Body of pancreas (tissue), 4 donors: ENCODE measurements at regions not wholly inside any gene's neighbourhood (a gene's known extent, or its start where the extent isn't known, plus 50 kb on each side); places are given as distances from the start of the nearest gene placed in this dataset.

Experiments used
- ATAC-seq: fragments of 150-250 bp; one replicate; pipeline ENCODE4 v1.9.1; 2016
- DNase-seq, 4 donors: peaks; one replicate each; pipeline ENCODE4 v3.0.0-alpha.2; 2019
- H3K27ac ChIP-seq, 4 donors: fragments of 200-600 bp; sonication (generic); 1 replicate in 3 of 4; 2 replicates in 1 of 4; pipeline versions ENCODE4 v1.5.1 to v1.6.1; 2016 to 2019; ENCODE audit warnings: mild to moderate bottlenecking in 1 of 4, mixed read lengths in 1 of 4, moderate library complexity in 1 of 4
- H3K27me3 ChIP-seq, 2 donors: fragments of 200-600 bp; sonication (generic); one replicate each; pipeline ENCODE4 v1.6.0; 2016; ENCODE audit warnings: mild to moderate bottlenecking in 1 of 2
- H3K36me3 ChIP-seq, 2 donors: fragments of 200-600 bp; sonication (generic); replicated peaks in 1 of 2; 2 replicates each; pipeline ENCODE4 v1.5.1; 2016; ENCODE audit warnings: low read depth in 2 of 2; ENCODE audit not compliant: insufficient read depth in 1 of 2
- H3K4me1 ChIP-seq: fragments of 200-600 bp; sonication (generic); one replicate; pipeline ENCODE4 v1.6.0; 2016
- H3K4me3 ChIP-seq, 2 donors: fragments of 200-600 bp; sonication (generic); 1 replicate in 1 of 2; 2 replicates in 1 of 2; pipeline ENCODE4 v1.5.1; 2016 to 2019
- H3K9me3 ChIP-seq, 3 donors: fragments of 200-600 bp; sonication (generic); 1 replicate in 2 of 3; 2 replicates in 1 of 3; pipeline ENCODE4 v1.5.1; 2016
- POLR2A ChIP-seq, 3 donors: fragments of 450-650 bp; IDR thresholded peaks; one replicate each; pipeline ENCODE4 v1.6.1; 2016; ENCODE audit warnings: antibody characterized with exemption in 3 of 3, mild to moderate bottlenecking in 2 of 3
- WGBS, 2 donors: methylation state at CpG; one replicate each; pipeline ENCODE4 v1.1.5; 2017; 5-methylcytosine and 5-hydroxymethylcytosine counted together
- intact Hi-C: fragments of 100-400 bp; cut with DNase I; formaldehyde crosslinking; loops from one replicate; pipeline ENCODE4 v1.15.1; 2023
- TF ChIP-seq, protein P1 (sequence below), 7 experiments: fragments of 450-650 bp in 4 of 7; fragments of 200-600 bp in 3 of 7; sonication (generic) in 3 of 7; IDR thresholded peaks; one replicate each; pipeline ENCODE4 v1.5.1; 2016 to 2019; ENCODE audit warnings: antibody characterized with exemption in 7 of 7

GRCh38 chr12:24266982-24267381 is 317.5 kb upstream of the SOX5 start:
- Histone ChIP-seq H3K4me3 (no peak overlapping the region), H3K36me3 (no peaks in the 10 kb centered on the region), H3K27me3 (no peaks in the 10 kb centered on the region), H3K4me1 (no peaks in the 10 kb centered on the region), H3K27ac (no peak overlapping the region), H3K9me3 (no peaks in the 10 kb centered on the region)
- no peak for TF ChIP-seq POLR2A (IDR thresholded peaks at IDR 0.05)
- TF ChIP-seq, protein P1, sequence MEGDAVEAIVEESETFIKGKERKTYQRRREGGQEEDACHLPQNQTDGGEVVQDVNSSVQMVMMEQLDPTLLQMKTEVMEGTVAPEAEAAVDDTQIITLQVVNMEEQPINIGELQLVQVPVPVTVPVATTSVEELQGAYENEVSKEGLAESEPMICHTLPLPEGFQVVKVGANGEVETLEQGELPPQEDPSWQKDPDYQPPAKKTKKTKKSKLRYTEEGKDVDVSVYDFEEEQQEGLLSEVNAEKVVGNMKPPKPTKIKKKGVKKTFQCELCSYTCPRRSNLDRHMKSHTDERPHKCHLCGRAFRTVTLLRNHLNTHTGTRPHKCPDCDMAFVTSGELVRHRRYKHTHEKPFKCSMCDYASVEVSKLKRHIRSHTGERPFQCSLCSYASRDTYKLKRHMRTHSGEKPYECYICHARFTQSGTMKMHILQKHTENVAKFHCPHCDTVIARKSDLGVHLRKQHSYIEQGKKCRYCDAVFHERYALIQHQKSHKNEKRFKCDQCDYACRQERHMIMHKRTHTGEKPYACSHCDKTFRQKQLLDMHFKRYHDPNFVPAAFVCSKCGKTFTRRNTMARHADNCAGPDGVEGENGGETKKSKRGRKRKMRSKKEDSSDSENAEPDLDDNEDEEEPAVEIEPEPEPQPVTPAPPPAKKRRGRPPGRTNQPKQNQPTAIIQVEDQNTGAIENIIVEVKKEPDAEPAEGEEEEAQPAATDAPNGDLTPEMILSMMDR (IDR thresholded peaks at IDR 0.05): no peak
- no peak for ATAC-seq
- DNase-seq: no peak
- intact Hi-C loops: no loop called here
- WGBS, 2 donors: 36 to 52% methylated on average over 2 of the region's 2 CpGs

DNA sequence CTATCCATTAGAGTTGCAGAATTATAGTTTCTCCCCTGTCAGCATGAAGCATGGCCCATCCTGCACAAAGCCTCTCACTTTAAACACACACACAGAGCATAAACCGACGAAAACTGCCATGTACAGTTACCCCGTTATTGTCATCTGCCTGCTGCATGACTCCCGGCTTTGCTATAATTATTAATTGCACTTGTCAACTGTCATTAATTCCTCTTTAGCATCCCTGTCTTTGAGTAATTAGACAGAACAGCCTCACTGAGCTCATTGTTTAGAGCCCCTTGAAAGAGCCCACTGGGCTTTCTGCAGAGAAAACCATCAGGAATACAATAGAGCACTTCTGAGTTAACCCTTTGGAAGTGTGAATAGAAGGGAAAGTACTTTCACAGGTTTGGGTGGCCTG is 307.2 kb upstream of the SOX5 start:
- Histone ChIP-seq H3K27me3 (no peaks in the 10 kb centered on the region), H3K4me3 (no peak overlapping the region), H3K4me1 (no peaks in the 10 kb centered on the region), H3K36me3 (no peaks in the 10 kb centered on the region), H3K9me3 (no peaks in the 10 kb centered on the region), H3K27ac (no peak overlapping the region)
- 16 to 44% methylated on average over 4 of the region's 4 CpGs for WGBS, 2 donors
- ATAC-seq (no peak), DNase-seq (no peak)
- TF ChIP-seq, protein P1 (IDR thresholded peaks at IDR 0.05): no peak
- no peak for TF ChIP-seq POLR2A (IDR thresholded peaks at IDR 0.05)
- intact Hi-C loops: no loop called here

- ATAC-seq: no peak
- intact Hi-C loops: no loop called here
- no peaks in the 10 kb centered on the region for H3K9me3 ChIP-seq
- H3K36me3 ChIP-seq: no peaks in the 10 kb centered on the region
- H3K4me1 ChIP-seq: no peaks in the 10 kb centered on the region
- H3K4me3 ChIP-seq: no peak overlapping the region
- WGBS, 2 donors: 19 to 28% methylated on average over 7 of the region's 7 CpGs
- no peaks in the 10 kb centered on the region for H3K27me3 ChIP-seq
- DNase-seq: no peak
- TF ChIP-seq POLR2A (IDR thresholded peaks at IDR 0.05): no peak
- TF ChIP-seq, protein P1 (IDR thresholded peaks at IDR 0.05): no peak
- H3K27ac ChIP-seq: no peak overlapping the region
Measured at GRCh38 chr12:24255920-24256665, 306.6 kb upstream of the SOX5 start.

GRCh38 chr12:24252602-24253001 is 303.1 kb upstream of the SOX5 start:
- Histone ChIP-seq H3K36me3 (no peaks in the 10 kb centered on the region), H3K4me1 (no peaks in the 10 kb centered on the region), H3K27me3 (no peaks in the 10 kb centered on the region), H3K4me3 (no peak overlapping the region), H3K9me3 (no peaks in the 10 kb centered on the region), H3K27ac (no peak overlapping the region)
- ATAC-seq (no peak), DNase-seq (no peak)
- 16 to 25% methylated on average over 4 of the region's 4 CpGs for WGBS, 2 donors
- TF ChIP-seq, protein P1 (IDR thresholded peaks at IDR 0.05): no peak
- TF ChIP-seq POLR2A (IDR thresholded peaks at IDR 0.05): no peak
- intact Hi-C loops: no loop called here

GRCh38 chr12:24246934-24247333 is 297.5 kb upstream of the SOX5 start:
- no peak for DNase-seq
- Histone ChIP-seq H3K9me3 (no peaks in the 10 kb centered on the region), H3K4me1 (no peaks in the 10 kb centered on the region), H3K27me3 (no peaks in the 10 kb centered on the region), H3K4me3 (no peak overlapping the region), H3K36me3 (no peaks in the 10 kb centered on the region), H3K27ac (no peak overlapping the region)
- TF ChIP-seq, protein P1 (IDR thresholded peaks at IDR 0.05): no peak
- TF ChIP-seq POLR2A (IDR thresholded peaks at IDR 0.05): no peak
- 56 to 65% methylated on average over 6 of the region's 6 CpGs for WGBS, 2 donors
- intact Hi-C loops: no loop called here
- no peak for ATAC-seq
